Common myeloid progenitor, CD34-positive (primary cell): ENCODE measurements at regions not wholly inside any gene's neighbourhood (a gene's known extent, or its start where the extent isn't known, plus 50 kb on each side); places are given as distances from the start of the nearest gene placed in this dataset.

Experiments used
- CTCF ChIA-PET: fragments of 350-600 bp; sonication (Branson Sonifier 250); formaldehyde crosslinking; loops from one replicate; lab custom pipeline; 2021; ENCODE audit warnings: antibody characterized with exemption; lab: Charles Lee
- POLR2A ChIA-PET: fragments of 350-600 bp; sonication (Branson Sonifier 250); formaldehyde crosslinking; loops from one replicate; lab custom pipeline; 2021; ENCODE audit warnings: antibody characterized with exemption; lab: Charles Lee
- DNase-seq, 3 donors: peaks; one replicate each; pipeline versions ENCODE4 v3.0.0 to v3.0.0-alpha.2; 2013
- H3K27ac ChIP-seq, 2 experiments: 1 replicate in 1 of 2; 2 replicates in 1 of 2; pipeline ENCODE4 v1.7.0; 2013; ENCODE audit warnings: inconsistent platforms in 2 of 2, low read length in 2 of 2, mild to moderate bottlenecking in 2 of 2, low read depth in 1 of 2, moderate library complexity in 1 of 2; ENCODE audit not compliant: severe bottlenecking in 2 of 2, insufficient read depth in 1 of 2, poor library complexity in 1 of 2
- H3K27me3 ChIP-seq, 5 experiments: replicated peaks in 2 of 5; 1 replicate in 3 of 5; 2 replicates in 2 of 5; pipeline versions ENCODE4 v1.6.1 to v1.7.0; 2013; ENCODE audit warnings: low read length in 4 of 5, mild to moderate bottlenecking in 2 of 5, moderate library complexity in 2 of 5, inconsistent platforms in 1 of 5; ENCODE audit not compliant: insufficient read depth in 5 of 5, control insufficient read depth in 4 of 5
- H3K36me3 ChIP-seq, 4 experiments: 1 replicate in 2 of 4; 2 replicates in 2 of 4; pipeline versions ENCODE4 v1.6.1 to v1.7.0; 2013; ENCODE audit warnings: low read length in 3 of 4, control low read depth in 1 of 4, mild to moderate bottlenecking in 1 of 4; ENCODE audit not compliant: control insufficient read depth in 4 of 4, insufficient read depth in 4 of 4
- H3K4me1 ChIP-seq, 4 experiments: 1 replicate in 3 of 4; 2 replicates in 1 of 4; pipeline versions ENCODE4 v1.6.1 to v1.7.1; 2013; ENCODE audit warnings: low read length in 3 of 4, mild to moderate bottlenecking in 3 of 4, control low read depth in 1 of 4, inconsistent platforms in 1 of 4, moderate library complexity in 1 of 4; ENCODE audit not compliant: control insufficient read depth in 4 of 4, insufficient read depth in 4 of 4; ENCODE audit errors: control extremely low read depth in 1 of 4
- H3K4me3 ChIP-seq, 7 experiments: 1 replicate in 4 of 7; 2 replicates in 3 of 7; pipeline versions ENCODE4 v1.5.1 to v1.7.0; 2013; ENCODE audit warnings: mild to moderate bottlenecking in 7 of 7, low read length in 6 of 7, moderate library complexity in 6 of 7, inconsistent platforms in 2 of 7, low read depth in 2 of 7, control low read depth in 1 of 7; ENCODE audit not compliant: insufficient read depth in 4 of 7, control insufficient read depth in 1 of 7; ENCODE audit errors: extremely low read depth in 1 of 7
- H3K9me3 ChIP-seq, 5 experiments: 1 replicate in 4 of 5; 2 replicates in 1 of 5; pipeline versions ENCODE4 v1.6.1 to v1.7.1; 2013; ENCODE audit warnings: low read length in 4 of 5, mild to moderate bottlenecking in 2 of 5, inconsistent platforms in 1 of 5, low read depth in 1 of 5, moderate library complexity in 1 of 5; ENCODE audit not compliant: control insufficient read depth in 4 of 5, insufficient read depth in 2 of 5; ENCODE audit errors: control extremely low read depth in 1 of 5
- WGBS: methylation state at CpG from one replicate; pipeline ENCODE4 v1.1.5; 2013; ENCODE audit not compliant: insufficient coverage; 5-methylcytosine and 5-hydroxymethylcytosine counted together

DNA sequence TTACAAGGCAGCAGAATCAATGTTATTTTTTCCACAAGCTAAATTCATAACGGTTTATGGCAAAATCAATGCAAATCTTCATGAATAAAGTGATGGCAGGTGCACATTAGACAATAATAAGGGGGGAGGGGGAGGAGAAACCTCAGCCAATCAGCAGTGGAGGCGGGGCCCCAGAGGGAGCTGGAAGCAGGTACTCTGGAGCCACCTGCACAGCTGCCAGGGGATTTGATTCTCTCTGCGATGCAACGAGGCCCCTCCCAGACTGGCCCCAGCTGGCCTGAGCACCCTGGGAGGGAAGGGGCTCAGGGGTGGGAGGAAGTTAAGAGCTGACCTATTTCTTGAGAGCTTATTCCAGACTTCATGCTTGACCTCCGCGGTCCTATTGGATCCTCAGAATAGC is 127.8 kb upstream of the IGSF21 start:
- 75% methylated on average over 2 of the region's 6 CpGs for WGBS
- CTCF ChIA-PET, result no interaction called here
- no peak for DNase-seq
- no peaks in the 10 kb centered on the region for H3K36me3 ChIP-seq
- POLR2A ChIA-PET, result interaction anchor here (0.7 kb wide), 1 partner anchor 1040 kb away, joined by 3 read pairs; no protein-coding TSS in a partner anchor
- no peaks in the 10 kb centered on the region for H3K4me1 ChIP-seq
- H3K9me3 ChIP-seq, result no peaks in the 10 kb centered on the region
- no peak overlapping the region for H3K27ac ChIP-seq
- no peak overlapping the region for H3K4me3 ChIP-seq
- H3K27me3 ChIP-seq, result peaks cover 0 to 16% (median 0%) of the 10 kb centered on the region in 5 experiments

DNA sequence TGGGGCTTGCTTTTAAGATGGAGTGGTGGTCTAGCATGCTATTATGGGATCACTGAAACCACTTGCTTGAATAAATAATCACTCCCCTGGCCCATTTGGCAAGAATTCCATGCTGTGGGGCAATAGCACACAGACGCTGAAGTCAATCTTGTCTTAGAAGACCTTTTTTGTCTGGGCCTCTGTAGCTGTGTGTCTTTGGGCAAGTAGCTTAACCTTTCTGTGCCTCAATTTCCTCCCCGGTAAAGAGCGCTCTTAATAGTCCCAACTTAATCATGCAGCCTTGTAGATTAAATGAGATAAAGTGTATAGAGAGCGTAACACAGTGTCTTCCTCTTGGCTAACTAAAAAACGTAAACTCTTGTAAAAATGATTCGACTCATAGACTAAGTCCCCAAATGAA is 125.4 kb upstream of the IGSF21 start:
- peaks cover 0 to 2% (median 0%) of the 10 kb centered on the region in 5 experiments for H3K9me3 ChIP-seq
- no peak overlapping the region for H3K27ac ChIP-seq
- no peak for DNase-seq
- peaks cover 0 to 10% (median 0%) of the 10 kb centered on the region in 5 experiments for H3K27me3 ChIP-seq
- no peaks in the 10 kb centered on the region for H3K4me1 ChIP-seq
- ChIA-PET CTCF (interaction anchor here (1.5 kb wide), 1 partner anchor 9 kb away, joined by 3 read pairs; no protein-coding TSS in a partner anchor), POLR2A (no interaction called here)
- 96% methylated on average over 3 of the region's 6 CpGs for WGBS
- H3K36me3 ChIP-seq, result no peaks in the 10 kb centered on the region
- no peak overlapping the region for H3K4me3 ChIP-seq

- ChIA-PET POLR2A (no interaction called here), CTCF (no interaction called here)
These were observed 123.0 kb upstream of the IGSF21 start for GRCh38 chr1:17984583-17984982.

GRCh38 chr1:17986156-17986555 is 121.4 kb upstream of the IGSF21 start:
- 93% methylated on average over 9 of the region's 9 CpGs for WGBS
- CTCF ChIA-PET, result no interaction called here
- POLR2A ChIA-PET, result no interaction called here

More at GRCh38 chr1:17984583-17984982, 123.0 kb upstream of the IGSF21 start:
- no peak overlapping the region for H3K4me3 ChIP-seq
- H3K27ac ChIP-seq, result no peak overlapping the region
- DNase-seq, result peak; percentile 8 to 27 (median 15)
- no peaks in the 10 kb centered on the region for H3K4me1 ChIP-seq
- peaks cover 0 to 2% (median 0%) of the 10 kb centered on the region in 5 experiments for H3K9me3 ChIP-seq
- 34% methylated on average over 4 of the region's 9 CpGs for WGBS
- no peaks in the 10 kb centered on the region for H3K36me3 ChIP-seq
- H3K27me3 ChIP-seq, result peaks cover 0 to 7% (median 0%) of the 10 kb centered on the region in 5 experiments

DNA sequence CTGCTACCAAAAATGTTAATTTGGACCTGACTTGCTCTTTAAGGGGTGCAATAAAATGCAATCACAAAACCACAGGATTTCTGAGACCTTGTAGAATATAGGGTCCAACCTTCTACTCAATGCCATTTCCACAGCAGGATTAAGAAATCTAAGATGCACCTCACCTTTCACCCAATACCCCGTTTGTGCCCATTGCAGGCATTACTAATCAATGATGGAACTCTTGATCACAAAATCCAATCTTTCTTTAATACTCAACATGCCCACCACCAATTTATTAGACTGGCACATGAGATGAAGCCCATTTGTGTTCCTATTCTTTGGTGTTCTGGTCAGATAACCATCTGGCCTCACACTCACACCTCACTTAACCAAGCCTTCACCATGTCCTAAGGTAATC is 117.2 kb upstream of the IGSF21 start:
- peaks cover 0 to 2% (median 0%) of the 10 kb centered on the region in 5 experiments for H3K9me3 ChIP-seq
- WGBS, result 67% methylated on average over 1 of the region's 1 CpG
- H3K27me3 ChIP-seq, result peaks cover 0 to 6% (median 0%) of the 10 kb centered on the region in 5 experiments
- no peaks in the 10 kb centered on the region for H3K4me1 ChIP-seq
- no peak overlapping the region for H3K4me3 ChIP-seq
- no peak for DNase-seq
- no peak overlapping the region for H3K27ac ChIP-seq
- CTCF ChIA-PET, result interaction anchor here (1.0 kb wide), 1 partner anchor 18 kb away, joined by 3 read pairs; no protein-coding TSS in a partner anchor
- POLR2A ChIA-PET, result no interaction called here
- H3K36me3 ChIP-seq, result no peaks in the 10 kb centered on the region

More at GRCh38 chr1:17986156-17986555, 121.4 kb upstream of the IGSF21 start:
- DNase-seq, result no peak
- no peaks in the 10 kb centered on the region for H3K4me1 ChIP-seq
- no peaks in the 10 kb centered on the region for H3K36me3 ChIP-seq
- peaks cover 0 to 7% (median 0%) of the 10 kb centered on the region in 5 experiments for H3K27me3 ChIP-seq
- H3K4me3 ChIP-seq, result no peak overlapping the region
- no peak overlapping the region for H3K27ac ChIP-seq
- peaks cover 0 to 2% (median 0%) of the 10 kb centered on the region in 5 experiments for H3K9me3 ChIP-seq

GRCh38 chr1:17991996-17992395 is 115.6 kb upstream of the IGSF21 start:
- no peak for DNase-seq
- no CpG with 5 or more reads among the region's 4 CpGs for WGBS
- H3K27me3 ChIP-seq, result peaks cover 0 to 15% (median 0%) of the 10 kb centered on the region in 5 experiments
- POLR2A ChIA-PET, result no interaction called here
- H3K4me3 ChIP-seq, result no peak overlapping the region
- no peak overlapping the region for H3K27ac ChIP-seq
- no peaks in the 10 kb centered on the region for H3K9me3 ChIP-seq
- CTCF ChIA-PET, result interaction anchor here (1.1 kb wide), 1 partner anchor 29 kb away, joined by 4 read pairs; no protein-coding TSS in a partner anchor
- no peaks in the 10 kb centered on the region for H3K36me3 ChIP-seq
- H3K4me1 ChIP-seq, result no peaks in the 10 kb centered on the region

- H3K4me3 ChIP-seq, result no peak overlapping the region
- H3K9me3 ChIP-seq, result no peaks in the 10 kb centered on the region
- no peaks in the 10 kb centered on the region for H3K4me1 ChIP-seq
- POLR2A ChIA-PET, result no interaction called here
- CTCF ChIA-PET, result interaction anchor here (1.1 kb wide), 1 partner anchor 29 kb away, joined by 4 read pairs; no protein-coding TSS in a partner anchor
- 98% methylated on average over 4 of the region's 5 CpGs for WGBS
- peaks cover 0 to 18% (median 0%) of the 10 kb centered on the region in 5 experiments for H3K27me3 ChIP-seq
- no peak for DNase-seq
- no peak overlapping the region for H3K27ac ChIP-seq
- H3K36me3 ChIP-seq, result no peaks in the 10 kb centered on the region
These were observed 114.8 kb upstream of the IGSF21 start for GRCh38 chr1:17992800-17993199.
